Hepatocyte (in vitro differentiated cells): ENCODE measurements at regions not wholly inside any gene's neighbourhood (a gene's known extent, or its start where the extent isn't known, plus 50 kb on each side); places are given as distances from the start of the nearest gene placed in this dataset.

Source experiments
- CTCF ChIP-seq: fragments of 200-600 bp; sonication (generic); IDR thresholded peaks from 2 replicates; pipeline ENCODE4 v1.5.1; 2016; ENCODE audit warnings: antibody characterized with exemption, mild to moderate bottlenecking; ENCODE audit not compliant: poor library complexity
- EZH2 ChIP-seq: fragments of 200-600 bp; sonication (generic); IDR thresholded peaks from 2 replicates; pipeline ENCODE4 v1.6.1; 2016; ENCODE audit warnings: antibody characterized with exemption, mild to moderate bottlenecking, borderline replicate concordance

- no peak for TF ChIP-seq CTCF
- TF ChIP-seq EZH2, result no peak
These were observed 187.5 kb upstream of the RPL38 start for GRCh38 chr17:74015990-74016389.
